Right cardiac atrium (tissue), 5 donors: ENCODE measurements at regions not wholly inside any gene's neighbourhood (a gene's known extent, or its start where the extent isn't known, plus 50 kb on each side); places are given as distances from the start of the nearest gene placed in this dataset.

Source experiments
- ATAC-seq, 2 donors: fragments of 200-7000 bp; cut with Tn5 transposase; one replicate each; pipeline versions ENCODE4 v1.8.0 to v1.9.1; 2020; ENCODE audit warnings: moderate library complexity in 2 of 2, mild to moderate bottlenecking in 1 of 2
- DNase-seq, 3 donors: peaks; one replicate each; pipeline ENCODE4 v3.0.0-alpha.2; 2020
- H3K27ac ChIP-seq: one replicate; pipeline ENCODE4 v1.5.1; 2013; ENCODE audit warnings: mild to moderate bottlenecking, low read length, control low read depth, moderate library complexity
- H3K27me3 ChIP-seq: one replicate; pipeline ENCODE4 v1.6.1; 2013; ENCODE audit not compliant: control insufficient read depth, insufficient read depth
- H3K4me1 ChIP-seq: one replicate; pipeline ENCODE4 v1.6.1; 2013; ENCODE audit warnings: low read length; ENCODE audit not compliant: control insufficient read depth, insufficient read depth
- H3K4me3 ChIP-seq: one replicate; pipeline ENCODE4 v1.5.1; 2013; ENCODE audit warnings: low read length, control low read depth
- H3K9me3 ChIP-seq: one replicate; pipeline ENCODE4 v1.6.1; 2013; ENCODE audit warnings: low read length; ENCODE audit not compliant: control insufficient read depth
- WGBS: extraction: QIAGEN DNeasy Blood & Tissue Kit; methylation state at CpG from one replicate; pipeline ENCODE4 v1.1.7; 2013; 5-methylcytosine and 5-hydroxymethylcytosine counted together
- intact Hi-C, 4 donors: fragments of 100-400 bp; cut with DNase I; formaldehyde crosslinking; loops; one replicate each; pipeline versions ENCODE4 v1.11.0 to v1.14.0; 2022 to 2023
- donor health status: healthy with polysubstance abuse.
- donor health status: DM: no; HTN: yes; CAD: no.
- donor health status: DM: no; HTN: no; CAD: no.
- donor health status: DM: no; HTN: yes; CAD: no; lungs with severe emphysema.
- donor health status: DM: yes; HTN: yes; CAD: no.

DNA sequence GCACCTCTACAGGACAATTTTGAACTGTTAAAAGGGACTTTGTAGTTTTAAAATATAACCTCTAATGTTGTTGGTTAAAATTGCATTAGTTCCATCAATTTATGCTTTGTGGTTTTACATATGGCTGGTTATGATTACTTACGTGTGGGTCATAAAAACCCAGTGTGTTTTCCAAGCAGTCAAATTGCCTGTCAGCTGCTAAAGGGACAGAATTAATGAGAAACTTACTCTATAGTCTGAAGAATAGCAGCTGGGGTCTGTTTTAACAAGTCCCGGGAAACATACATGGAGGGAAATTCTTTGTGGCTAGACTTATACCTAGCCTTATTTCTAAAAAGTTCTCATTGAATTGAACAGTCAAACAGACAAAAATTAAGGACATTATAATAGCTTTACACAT, 820.9 kb upstream of the ADGRL4 start:
- DNase-seq (no peak), ATAC-seq (no peak)
- Histone ChIP-seq H3K9me3 (no peaks in the 10 kb centered on the region), H3K4me3 (no peak overlapping the region), H3K4me1 (no peaks in the 10 kb centered on the region), H3K27ac (no peak overlapping the region), H3K27me3 (no peaks in the 10 kb centered on the region)
- 73% methylated on average over 2 of the region's 2 CpGs for WGBS
- intact Hi-C loops = no loop called here

DNA sequence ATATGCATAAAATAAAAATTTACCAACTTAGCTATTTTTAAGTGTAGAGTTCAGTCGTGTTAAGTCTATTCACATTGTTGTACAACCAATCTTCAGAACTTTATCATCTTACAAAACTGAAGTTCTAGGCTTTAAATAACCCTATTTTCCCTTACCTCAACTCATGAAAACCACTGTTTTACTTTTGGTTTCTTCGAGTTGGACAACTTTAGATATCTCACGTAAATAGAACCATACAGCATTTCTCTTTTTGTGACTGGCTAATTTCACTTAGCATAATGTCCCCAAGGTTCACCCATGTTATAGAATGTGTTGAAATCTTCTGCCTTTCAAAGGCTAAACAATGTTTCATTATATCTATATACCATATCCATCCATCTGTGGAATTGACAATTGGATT, 819.0 kb upstream of the ADGRL4 start:
- H3K4me1 ChIP-seq = no peaks in the 10 kb centered on the region
- no peak for DNase-seq
- no peak overlapping the region for H3K4me3 ChIP-seq
- intact Hi-C loops = no loop called here
- no peak overlapping the region for H3K27ac ChIP-seq
- no peaks in the 10 kb centered on the region for H3K27me3 ChIP-seq
- WGBS = 87% methylated on average over 3 of the region's 3 CpGs
- H3K9me3 ChIP-seq = no peaks in the 10 kb centered on the region
- no peak for ATAC-seq

DNA sequence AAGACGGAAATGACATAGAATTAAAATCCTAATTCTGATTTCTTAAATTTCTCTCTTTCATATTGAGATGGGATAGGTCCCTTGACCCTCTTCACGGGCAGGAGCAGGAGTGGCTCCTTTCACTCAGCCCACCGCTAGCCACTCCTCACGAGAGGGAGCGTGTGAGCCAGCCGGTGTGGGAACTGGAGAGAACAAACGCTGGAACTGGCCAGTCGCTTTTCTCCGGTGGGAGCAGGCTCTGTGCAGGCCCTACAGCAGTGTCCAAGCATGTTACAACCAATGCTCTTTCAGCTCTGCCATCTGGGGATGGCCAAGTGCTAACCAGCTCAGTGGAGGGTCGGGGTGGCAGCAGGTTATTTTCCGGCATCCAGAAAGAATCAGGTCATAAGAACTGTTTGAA, 815.5 kb upstream of the ADGRL4 start:
- H3K4me1 ChIP-seq = no peaks in the 10 kb centered on the region
- peak in 1 of 3 donors; percentile 22 for DNase-seq
- no peak for ATAC-seq
- no peak overlapping the region for H3K4me3 ChIP-seq
- intact Hi-C loops = no loop called here
- WGBS = 92% methylated on average over 11 of the region's 11 CpGs
- H3K27me3 ChIP-seq = no peaks in the 10 kb centered on the region
- no peaks in the 10 kb centered on the region for H3K9me3 ChIP-seq
- no peak overlapping the region for H3K27ac ChIP-seq

DNA sequence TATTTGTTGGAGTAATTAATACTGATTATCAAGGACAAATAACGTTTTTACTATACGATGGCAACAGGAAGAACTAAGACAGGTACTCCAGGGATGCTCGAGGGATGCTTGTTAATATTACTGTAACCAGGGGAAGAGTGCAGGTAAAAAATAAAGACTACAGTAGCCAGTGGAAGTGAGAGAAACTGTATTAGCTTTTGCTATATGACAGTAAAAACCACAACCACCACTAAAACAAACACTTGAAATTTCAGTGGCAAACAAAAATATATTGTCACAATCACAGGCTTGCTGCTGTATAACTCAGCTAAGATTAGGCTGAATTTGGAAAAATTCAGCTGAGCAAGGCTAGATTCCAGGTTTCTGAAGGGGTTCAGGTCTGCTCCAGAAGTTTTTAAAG, 812.6 kb upstream of the ADGRL4 start:
- H3K27ac ChIP-seq = no peak overlapping the region
- H3K9me3 ChIP-seq = no peaks in the 10 kb centered on the region
- H3K4me3 ChIP-seq = no peak overlapping the region
- 84% methylated on average over 3 of the region's 3 CpGs for WGBS
- intact Hi-C loops = no loop called here
- no peaks in the 10 kb centered on the region for H3K4me1 ChIP-seq
- DNase-seq = no peak
- no peak for ATAC-seq
- no peaks in the 10 kb centered on the region for H3K27me3 ChIP-seq

DNA sequence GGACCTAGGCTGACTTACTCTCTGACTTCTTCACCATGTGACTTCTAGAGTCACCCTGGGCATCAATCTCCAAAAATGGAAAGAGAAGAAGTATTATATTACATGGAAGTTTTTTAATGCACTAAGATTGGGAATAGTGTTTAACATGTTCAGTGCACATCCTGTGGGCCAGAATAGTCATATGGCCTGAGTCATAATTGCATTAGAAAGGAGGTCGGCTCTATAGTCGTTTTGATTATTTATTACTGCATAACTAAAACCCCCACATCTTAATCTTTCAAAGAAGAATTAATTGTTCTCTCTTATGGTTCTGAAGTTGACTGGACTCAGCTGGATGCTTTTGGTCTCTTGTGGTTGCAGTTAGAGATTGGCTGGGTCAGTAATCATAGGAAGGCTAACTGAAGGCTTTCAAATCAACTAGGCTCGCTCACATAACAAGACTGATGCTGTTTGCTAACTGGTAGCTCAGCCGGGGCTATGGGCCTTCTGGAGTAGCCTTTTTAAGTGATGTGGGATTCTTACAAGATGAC, 810.6 kb upstream of the ADGRL4 start:
- DNase-seq = no peak
- Histone ChIP-seq H3K9me3 (no peaks in the 10 kb centered on the region), H3K27ac (no peak overlapping the region), H3K4me3 (no peak overlapping the region), H3K4me1 (no peaks in the 10 kb centered on the region), H3K27me3 (no peaks in the 10 kb centered on the region)
- ATAC-seq = no peak
- 63% methylated on average over 4 of the region's 4 CpGs for WGBS
- intact Hi-C loops = no loop called here

DNA sequence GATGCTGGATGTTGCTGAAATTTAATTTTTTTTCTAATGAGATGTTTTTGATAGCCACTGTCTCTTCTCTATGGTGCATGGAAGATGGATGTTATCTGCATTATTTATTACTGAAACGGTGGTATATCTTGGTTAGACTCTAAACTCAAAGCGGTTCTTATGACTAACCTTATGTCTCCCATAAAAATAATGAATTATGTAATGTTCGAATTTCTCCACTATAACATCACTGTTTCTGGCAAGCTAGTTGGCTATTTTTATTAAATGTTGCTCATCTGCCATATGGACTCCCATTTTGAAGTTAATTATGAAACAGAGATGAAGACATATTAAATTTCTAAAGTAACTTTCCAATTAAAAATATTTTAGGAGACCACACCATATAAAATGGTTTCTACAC, 808.6 kb upstream of the ADGRL4 start:
- 72% methylated on average over 3 of the region's 3 CpGs for WGBS
- Histone ChIP-seq H3K27me3 (no peaks in the 10 kb centered on the region), H3K27ac (no peak overlapping the region), H3K9me3 (no peaks in the 10 kb centered on the region), H3K4me1 (no peaks in the 10 kb centered on the region), H3K4me3 (no peak overlapping the region)
- DNase-seq (no peak), ATAC-seq (no peak)
- intact Hi-C loops = no loop called here

DNA sequence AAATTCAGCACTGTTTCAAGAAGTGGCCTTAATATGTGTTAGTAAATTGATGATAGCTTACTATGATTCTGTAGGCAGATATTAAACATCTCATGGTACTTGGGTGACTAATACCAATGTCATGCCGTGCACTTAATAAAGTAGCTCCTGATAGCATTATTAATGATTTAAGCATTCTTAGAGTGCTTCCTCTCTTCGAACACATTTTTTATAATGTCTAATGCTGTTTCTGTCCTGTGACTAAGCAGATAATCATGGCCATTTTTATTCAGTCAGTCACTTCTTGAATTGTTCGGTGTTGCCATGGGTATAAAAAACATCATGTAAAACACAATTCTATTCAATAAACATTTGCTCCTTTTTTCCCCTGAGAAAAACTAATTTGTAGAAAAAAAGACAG, 804.6 kb upstream of the ADGRL4 start:
- Histone ChIP-seq H3K9me3 (no peaks in the 10 kb centered on the region), H3K4me3 (no peak overlapping the region), H3K27me3 (no peaks in the 10 kb centered on the region), H3K4me1 (no peaks in the 10 kb centered on the region), H3K27ac (no peak overlapping the region)
- 39% methylated on average over 3 of the region's 3 CpGs for WGBS
- no peak for DNase-seq
- intact Hi-C loops = no loop called here
- no peak for ATAC-seq

DNA sequence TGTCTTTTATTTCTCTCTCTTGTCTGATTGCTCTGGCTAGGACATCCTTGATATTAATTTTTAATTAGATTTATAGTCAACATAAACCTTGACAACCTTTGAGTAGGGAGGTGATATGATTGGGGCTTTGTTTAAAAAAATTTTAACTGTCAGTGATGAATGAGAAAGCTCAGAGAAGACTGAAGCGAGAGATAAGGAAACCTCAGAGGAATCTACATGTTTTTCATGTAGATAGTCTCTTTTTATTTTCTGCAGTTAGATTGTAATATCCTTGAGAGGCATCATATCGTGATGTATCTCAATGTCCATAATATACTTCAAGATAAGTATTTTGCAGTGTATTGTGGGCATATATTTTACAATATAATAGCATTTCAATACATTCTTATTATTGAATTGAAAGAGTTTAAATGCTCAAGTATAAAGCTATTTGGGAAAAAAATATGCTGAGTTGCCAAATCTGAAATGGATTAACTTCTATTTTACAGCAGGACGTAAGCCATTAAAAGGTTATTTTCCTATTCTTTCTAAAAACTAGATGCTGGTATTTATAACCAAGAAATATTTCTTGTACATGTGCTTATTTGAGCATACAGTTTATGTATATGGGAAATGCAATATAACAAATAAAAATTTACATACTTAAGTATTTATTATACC, 802.4 kb upstream of the ADGRL4 start:
- intact Hi-C loops = no loop called here
- Histone ChIP-seq H3K27ac (no peak overlapping the region), H3K4me1 (no peaks in the 10 kb centered on the region), H3K9me3 (no peaks in the 10 kb centered on the region), H3K27me3 (no peaks in the 10 kb centered on the region), H3K4me3 (no peak overlapping the region)
- ATAC-seq = no peak
- 73% methylated on average over 3 of the region's 3 CpGs for WGBS
- no peak for DNase-seq

DNA sequence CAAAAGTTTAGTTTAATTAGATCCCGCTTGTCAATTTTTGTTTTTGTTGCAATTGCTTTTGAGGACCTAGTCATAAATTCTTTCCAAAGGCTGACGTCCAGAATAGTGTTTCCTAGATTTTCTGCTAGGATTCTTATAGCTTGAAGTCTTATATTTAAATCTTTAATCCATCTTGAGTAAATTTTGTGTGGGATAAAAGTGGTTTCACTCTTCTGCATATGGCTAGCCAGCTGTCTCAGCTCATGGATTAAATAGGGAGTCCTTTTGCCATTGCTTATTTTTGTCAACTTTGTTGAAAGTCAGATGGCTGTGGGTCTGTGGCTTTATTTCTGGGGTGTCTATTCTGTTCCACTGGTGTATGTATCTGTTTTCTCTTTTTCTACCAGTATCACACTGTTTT, 801.3 kb upstream of the ADGRL4 start:
- intact Hi-C loops = no loop called here

DNA sequence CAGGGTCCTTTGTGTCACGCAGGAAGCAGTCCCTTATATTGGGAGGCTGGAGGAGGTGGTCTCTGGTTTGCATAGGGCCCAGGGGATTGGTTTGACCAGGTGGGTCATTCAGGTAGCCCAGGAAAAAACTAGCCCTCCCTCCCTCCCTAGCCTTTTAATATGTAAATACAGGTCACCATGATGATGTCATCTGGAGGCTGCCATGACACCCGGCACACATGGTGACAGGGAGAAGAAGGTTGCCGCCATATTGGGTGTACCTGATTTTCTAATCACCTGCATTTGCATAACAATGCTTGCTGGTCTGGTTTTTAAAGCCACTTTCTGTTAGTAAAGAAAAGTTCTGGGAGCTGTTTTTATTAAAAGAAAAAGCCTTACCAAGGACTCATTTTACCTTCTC, 791.0 kb upstream of the ADGRL4 start:
- H3K27ac ChIP-seq = no peak overlapping the region
- intact Hi-C loops = no loop called here
- 95% methylated on average over 3 of the region's 3 CpGs for WGBS
- no peaks in the 10 kb centered on the region for H3K27me3 ChIP-seq
- ATAC-seq = no peak
- no peak for DNase-seq
- no peaks in the 10 kb centered on the region for H3K9me3 ChIP-seq
- no peaks in the 10 kb centered on the region for H3K4me1 ChIP-seq
- H3K4me3 ChIP-seq = no peak overlapping the region

More for the DNA sequence above, 801.3 kb upstream of the ADGRL4 start:
- Histone ChIP-seq H3K4me1 (no peaks in the 10 kb centered on the region), H3K9me3 (no peaks in the 10 kb centered on the region), H3K27ac (no peak overlapping the region), H3K4me3 (no peak overlapping the region), H3K27me3 (no peaks in the 10 kb centered on the region)
- no peak for ATAC-seq
- 83% methylated on average over 2 of the region's 2 CpGs for WGBS
- DNase-seq = no peak

DNA sequence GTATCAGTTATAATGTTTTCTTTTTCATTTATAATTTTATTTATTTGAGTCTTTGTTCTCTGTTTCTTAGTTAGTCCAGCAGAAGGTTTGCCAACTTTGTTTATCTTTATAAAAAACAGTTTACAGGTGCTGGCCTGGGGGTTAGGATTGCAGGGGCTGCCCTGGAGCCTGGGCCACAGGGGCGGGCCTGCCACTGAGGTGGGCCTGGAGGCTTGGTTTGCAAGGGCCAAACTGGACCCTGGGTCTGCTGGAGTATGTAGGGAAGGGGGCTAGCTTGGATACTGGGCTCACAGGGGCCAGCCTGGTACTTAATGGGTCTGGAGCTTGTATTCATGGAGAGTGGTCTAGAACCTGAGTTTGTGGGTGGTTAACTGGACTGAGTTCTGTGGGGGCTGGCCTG, 789.9 kb upstream of the ADGRL4 start:
- intact Hi-C loops = no loop called here
- 43% methylated on average over 1 of the region's 1 CpG for WGBS
- H3K4me1 ChIP-seq = no peaks in the 10 kb centered on the region
- ATAC-seq (no peak), DNase-seq (no peak)
- no peaks in the 10 kb centered on the region for H3K27me3 ChIP-seq
- no peak overlapping the region for H3K27ac ChIP-seq
- H3K4me3 ChIP-seq = no peak overlapping the region
- H3K9me3 ChIP-seq = no peaks in the 10 kb centered on the region
